HUES6 (cell line): ENCODE measurements at regions not wholly inside any gene's neighbourhood (a gene's known extent, or its start where the extent isn't known, plus 50 kb on each side); places are given as distances from the start of the nearest gene placed in this dataset.

Experiments
- H3K27ac ChIP-seq: 2 replicates; pipeline ENCODE4 v1.7.0; 2013; ENCODE audit warnings: low read depth, mild to moderate bottlenecking, low read length, inconsistent platforms
- H3K27me3 ChIP-seq: 2 replicates; pipeline ENCODE4 v1.6.1; 2013; ENCODE audit warnings: low read length; ENCODE audit not compliant: control insufficient read depth, insufficient read depth
- H3K36me3 ChIP-seq: 2 replicates; pipeline ENCODE4 v1.6.1; 2013; ENCODE audit warnings: low read length; ENCODE audit not compliant: control insufficient read depth, insufficient read depth
- H3K4me1 ChIP-seq: 2 replicates; pipeline ENCODE4 v1.6.1; 2013; ENCODE audit warnings: low read length; ENCODE audit not compliant: control insufficient read depth, insufficient read depth
- H3K4me3 ChIP-seq: 2 replicates; pipeline ENCODE4 v1.5.1; 2013; ENCODE audit warnings: low read depth, low read length
- H3K9ac ChIP-seq: one replicate; pipeline ENCODE4 v1.6.1; 2013; ENCODE audit warnings: mild to moderate bottlenecking, low read length
- H3K9me3 ChIP-seq: 2 replicates; pipeline ENCODE4 v1.6.1; 2013; ENCODE audit warnings: low read depth, low read length; ENCODE audit not compliant: control insufficient read depth, insufficient read depth

DNA sequence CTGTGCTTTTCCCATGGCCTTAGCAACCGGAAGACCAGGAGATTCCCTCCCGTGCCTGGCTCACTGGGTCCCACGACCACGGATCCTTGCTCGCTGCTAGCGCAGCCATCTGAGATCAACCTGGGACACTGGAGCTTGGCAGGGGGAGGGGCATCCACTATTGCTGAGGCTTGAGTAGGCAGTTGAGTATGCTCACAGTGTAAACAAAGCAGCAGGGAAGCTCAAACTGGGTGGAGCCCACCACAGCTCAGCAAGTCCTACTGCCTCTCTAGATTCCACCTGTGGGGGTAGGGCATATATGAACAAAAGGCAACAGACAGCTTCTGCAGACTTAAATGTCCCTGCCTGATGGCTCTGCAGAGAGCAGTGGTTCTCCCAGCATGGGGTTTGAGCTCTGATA lies 697.0 kb downstream of the SORCS1 start:
- no peak overlapping the region for H3K27ac ChIP-seq
- H3K9ac ChIP-seq = no peak overlapping the region
- peaks cover 11% of the 10 kb centered on the region for H3K4me1 ChIP-seq
- H3K36me3 ChIP-seq = no peaks in the 10 kb centered on the region
- H3K27me3 ChIP-seq = no peaks in the 10 kb centered on the region
- H3K4me3 ChIP-seq = peak overlapping the region; percentile 35; the same call in 1 of the 2 replicates
- H3K9me3 ChIP-seq = no peaks in the 10 kb centered on the region

- H3K27me3 ChIP-seq = no peaks in the 10 kb centered on the region
- H3K4me3 ChIP-seq = no peak overlapping the region
- H3K9me3 ChIP-seq = no peaks in the 10 kb centered on the region
- H3K9ac ChIP-seq = no peak overlapping the region
- H3K27ac ChIP-seq = no peak overlapping the region
- H3K36me3 ChIP-seq = no peaks in the 10 kb centered on the region
- H3K4me1 ChIP-seq = no peaks in the 10 kb centered on the region
These were observed 707.0 kb downstream of the SORCS1 start for GRCh38 chr10:106457522-106457921.

- Histone ChIP-seq H3K9ac (no peak overlapping the region), H3K27ac (no peak overlapping the region), H3K4me3 (no peak overlapping the region), H3K4me1 (no peaks in the 10 kb centered on the region), H3K36me3 (no peaks in the 10 kb centered on the region), H3K9me3 (no peaks in the 10 kb centered on the region), H3K27me3 (no peaks in the 10 kb centered on the region)
These were observed 710.3 kb downstream of the SORCS1 start for GRCh38 chr10:106454233-106454632.

DNA sequence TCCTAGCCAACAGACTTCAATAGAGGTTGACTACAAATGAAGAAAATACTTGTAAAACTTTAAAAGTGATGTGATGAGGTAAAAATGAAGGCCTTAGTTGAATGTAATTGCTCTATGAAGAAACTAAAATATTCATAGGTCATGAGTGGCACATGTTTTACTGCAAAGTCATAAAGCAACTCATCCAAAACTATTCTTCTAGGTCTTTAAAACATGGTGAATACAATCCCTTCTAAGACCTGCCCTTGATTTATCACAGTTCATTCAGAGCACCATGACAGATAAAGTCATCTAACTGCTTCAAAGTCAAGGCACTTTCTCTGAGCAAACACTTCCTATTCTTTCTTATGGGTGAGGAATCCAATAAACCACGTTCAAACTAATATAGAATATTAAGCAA lies 713.5 kb downstream of the SORCS1 start:
- Histone ChIP-seq H3K9ac (no peak overlapping the region), H3K4me1 (no peaks in the 10 kb centered on the region), H3K36me3 (no peaks in the 10 kb centered on the region), H3K4me3 (no peak overlapping the region), H3K9me3 (no peaks in the 10 kb centered on the region), H3K27me3 (no peaks in the 10 kb centered on the region), H3K27ac (no peak overlapping the region)

DNA sequence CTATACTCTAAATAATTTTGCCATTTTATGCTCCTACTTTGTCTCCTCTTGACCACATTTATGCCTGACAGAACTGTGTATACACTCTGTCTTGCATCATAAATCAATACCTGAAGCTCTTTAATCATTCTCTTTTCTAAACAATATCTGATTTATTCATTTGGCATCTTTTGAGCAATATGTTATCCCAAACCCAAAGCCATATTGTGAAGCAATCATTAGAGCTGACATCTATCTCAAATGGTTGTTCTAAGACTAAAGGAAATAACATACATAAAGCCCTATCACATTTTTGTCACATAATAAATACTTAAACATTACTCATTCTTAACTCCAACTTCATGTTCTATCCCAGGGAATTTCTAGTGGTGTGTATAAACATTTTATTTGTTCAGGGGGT lies 717.6 kb downstream of the SORCS1 start:
- H3K4me1 ChIP-seq = no peaks in the 10 kb centered on the region
- H3K4me3 ChIP-seq = no peak overlapping the region
- no peak overlapping the region for H3K27ac ChIP-seq
- H3K9me3 ChIP-seq = no peaks in the 10 kb centered on the region
- no peaks in the 10 kb centered on the region for H3K27me3 ChIP-seq
- H3K36me3 ChIP-seq = no peaks in the 10 kb centered on the region
- no peak overlapping the region for H3K9ac ChIP-seq

DNA sequence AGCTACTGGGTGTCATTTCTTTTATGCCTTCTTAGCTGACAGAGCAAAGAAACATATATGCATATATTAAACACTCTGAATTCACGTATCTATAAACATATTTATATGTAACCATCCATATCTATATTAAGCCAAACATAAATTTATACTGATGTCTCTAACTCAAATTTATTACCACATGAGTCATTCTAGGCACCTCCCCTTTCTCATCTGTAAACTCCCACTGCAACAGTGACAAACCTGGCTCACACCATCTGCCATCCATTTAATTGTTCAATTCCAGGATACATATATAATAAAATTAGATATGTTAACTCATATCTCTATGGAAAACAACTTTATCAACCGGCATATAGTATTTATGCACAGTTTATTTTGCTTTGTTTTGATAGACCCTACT lies 722.3 kb downstream of the SORCS1 start:
- Histone ChIP-seq H3K4me3 (no peak overlapping the region), H3K27ac (no peak overlapping the region), H3K27me3 (no peaks in the 10 kb centered on the region), H3K36me3 (no peaks in the 10 kb centered on the region), H3K4me1 (no peaks in the 10 kb centered on the region), H3K9ac (no peak overlapping the region), H3K9me3 (no peaks in the 10 kb centered on the region)

DNA sequence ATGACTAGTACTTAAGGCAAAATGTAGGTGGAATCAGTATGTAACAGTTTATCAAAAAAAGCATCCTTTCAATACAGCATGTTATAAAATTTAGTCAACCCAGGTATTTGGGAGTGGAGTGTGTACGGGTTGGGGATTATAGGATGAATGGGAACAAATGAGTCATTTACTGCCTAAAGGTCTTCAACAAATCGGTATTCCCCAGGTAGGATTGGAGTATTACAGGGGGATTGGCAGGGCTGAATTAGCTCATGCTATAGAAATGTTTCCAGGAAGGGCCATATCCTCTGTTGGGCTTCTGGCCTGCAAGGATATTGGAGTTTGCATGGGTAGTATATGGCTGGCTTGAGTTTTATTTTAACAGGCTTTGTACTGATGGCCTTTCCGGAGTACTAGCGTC lies 723.7 kb downstream of the SORCS1 start:
- Histone ChIP-seq H3K27me3 (no peaks in the 10 kb centered on the region), H3K4me1 (no peaks in the 10 kb centered on the region), H3K9me3 (no peaks in the 10 kb centered on the region), H3K9ac (no peak overlapping the region), H3K36me3 (no peaks in the 10 kb centered on the region), H3K4me3 (no peak overlapping the region), H3K27ac (no peak overlapping the region)

- Histone ChIP-seq H3K27ac (no peak overlapping the region), H3K4me1 (no peaks in the 10 kb centered on the region), H3K9me3 (no peaks in the 10 kb centered on the region)
These were observed 724.2 kb downstream of the SORCS1 start for GRCh38 chr10:106440355-106440754.

GRCh38 chr10:106439366-106439765 lies 725.1 kb downstream of the SORCS1 start:
- H3K27me3 ChIP-seq = no peaks in the 10 kb centered on the region
- no peaks in the 10 kb centered on the region for H3K4me1 ChIP-seq
- no peaks in the 10 kb centered on the region for H3K36me3 ChIP-seq
- no peak overlapping the region for H3K9ac ChIP-seq
- H3K4me3 ChIP-seq = no peak overlapping the region
- H3K27ac ChIP-seq = no peak overlapping the region
- H3K9me3 ChIP-seq = peaks cover 4% of the 10 kb centered on the region

More at GRCh38 chr10:106440355-106440754, 724.2 kb downstream of the SORCS1 start:
- H3K9ac ChIP-seq = no peak overlapping the region
- H3K4me3 ChIP-seq = no peak overlapping the region
- no peaks in the 10 kb centered on the region for H3K27me3 ChIP-seq
- H3K36me3 ChIP-seq = no peaks in the 10 kb centered on the region

DNA sequence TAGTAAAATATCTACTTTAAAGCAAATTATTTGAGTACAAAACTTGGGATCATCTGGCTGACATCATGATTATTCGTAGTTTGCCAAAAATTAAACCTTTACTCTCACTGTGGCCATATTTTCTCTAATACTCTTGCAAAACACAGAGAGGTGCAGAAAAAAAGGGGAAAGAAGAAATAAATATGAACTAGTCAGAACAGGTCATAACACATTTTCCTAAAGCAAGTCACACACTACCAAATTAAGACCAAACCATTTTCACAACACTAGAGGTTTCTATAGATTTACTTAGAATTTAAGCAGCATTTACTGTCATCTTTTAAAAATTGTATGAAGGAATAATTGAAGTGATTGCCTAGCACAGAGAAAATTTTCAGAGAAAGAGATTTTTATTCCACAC lies 726.1 kb downstream of the SORCS1 start:
- Histone ChIP-seq H3K27me3 (no peaks in the 10 kb centered on the region), H3K4me1 (no peaks in the 10 kb centered on the region), H3K36me3 (no peaks in the 10 kb centered on the region), H3K27ac (no peak overlapping the region), H3K4me3 (no peak overlapping the region), H3K9me3 (peaks cover 4% of the 10 kb centered on the region), H3K9ac (no peak overlapping the region)

DNA sequence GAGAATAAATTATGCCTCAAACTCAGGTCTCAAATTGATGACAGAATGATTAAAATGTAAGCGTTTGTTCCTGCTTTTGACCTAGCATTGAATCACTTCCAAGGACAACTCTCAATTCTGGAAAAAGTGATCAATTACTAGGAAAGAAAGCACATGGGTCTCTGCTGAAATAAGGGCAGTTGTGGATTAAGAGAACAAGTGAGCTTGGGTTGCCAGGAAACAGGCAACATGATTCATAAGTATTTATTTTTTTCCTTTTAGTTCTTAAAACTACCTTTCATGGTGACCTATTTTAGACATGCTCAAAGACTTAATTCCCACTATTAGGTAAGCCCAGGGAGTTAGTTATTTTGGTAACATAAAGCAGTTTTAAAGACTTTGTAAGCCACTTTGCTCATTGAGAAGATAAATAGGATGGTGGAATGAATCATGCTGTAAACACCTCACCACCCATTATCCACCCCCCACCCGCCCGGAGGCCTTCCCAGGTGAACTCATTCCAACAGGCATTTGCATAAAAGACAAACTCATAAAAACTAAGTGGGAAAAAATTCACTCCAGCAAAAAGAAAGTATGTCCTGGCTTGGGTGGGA lies 728.3 kb downstream of the SORCS1 start:
- no peaks in the 10 kb centered on the region for H3K4me1 ChIP-seq
- H3K4me3 ChIP-seq = no peak overlapping the region
- H3K9ac ChIP-seq = no peak overlapping the region
- H3K9me3 ChIP-seq = peaks cover 4% of the 10 kb centered on the region
- H3K36me3 ChIP-seq = no peaks in the 10 kb centered on the region
- H3K27ac ChIP-seq = no peak overlapping the region
- no peaks in the 10 kb centered on the region for H3K27me3 ChIP-seq

DNA sequence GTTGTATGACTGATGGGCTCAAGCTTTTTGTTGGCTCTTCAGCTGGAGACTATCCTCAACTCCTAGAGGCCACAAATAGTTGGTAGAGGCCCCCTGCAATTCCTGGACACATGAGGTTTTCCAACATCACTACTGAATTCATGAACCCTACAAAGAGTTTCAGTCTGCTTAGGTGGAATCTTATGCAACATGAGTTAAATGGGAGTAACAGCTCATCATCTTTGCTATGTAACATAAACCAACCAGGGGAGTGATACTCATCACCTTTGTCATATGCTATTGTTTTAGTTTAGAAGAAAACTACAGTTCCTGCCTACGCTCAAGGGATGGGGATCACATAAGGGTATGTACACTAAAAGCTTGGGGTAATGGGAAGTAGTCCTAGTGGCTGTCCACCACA lies 729.4 kb downstream of the SORCS1 start:
- Histone ChIP-seq H3K27me3 (no peaks in the 10 kb centered on the region), H3K4me3 (no peak overlapping the region), H3K4me1 (no peaks in the 10 kb centered on the region), H3K9ac (no peak overlapping the region), H3K9me3 (peaks cover 4% of the 10 kb centered on the region), H3K27ac (no peak overlapping the region), H3K36me3 (no peaks in the 10 kb centered on the region)
